ENCODE measurements at regions not wholly inside any gene's neighbourhood (a gene's known extent, or its start where the extent isn't known, plus 50 kb on each side); places are given as distances from the start of the nearest gene placed in this dataset.

DNA sequence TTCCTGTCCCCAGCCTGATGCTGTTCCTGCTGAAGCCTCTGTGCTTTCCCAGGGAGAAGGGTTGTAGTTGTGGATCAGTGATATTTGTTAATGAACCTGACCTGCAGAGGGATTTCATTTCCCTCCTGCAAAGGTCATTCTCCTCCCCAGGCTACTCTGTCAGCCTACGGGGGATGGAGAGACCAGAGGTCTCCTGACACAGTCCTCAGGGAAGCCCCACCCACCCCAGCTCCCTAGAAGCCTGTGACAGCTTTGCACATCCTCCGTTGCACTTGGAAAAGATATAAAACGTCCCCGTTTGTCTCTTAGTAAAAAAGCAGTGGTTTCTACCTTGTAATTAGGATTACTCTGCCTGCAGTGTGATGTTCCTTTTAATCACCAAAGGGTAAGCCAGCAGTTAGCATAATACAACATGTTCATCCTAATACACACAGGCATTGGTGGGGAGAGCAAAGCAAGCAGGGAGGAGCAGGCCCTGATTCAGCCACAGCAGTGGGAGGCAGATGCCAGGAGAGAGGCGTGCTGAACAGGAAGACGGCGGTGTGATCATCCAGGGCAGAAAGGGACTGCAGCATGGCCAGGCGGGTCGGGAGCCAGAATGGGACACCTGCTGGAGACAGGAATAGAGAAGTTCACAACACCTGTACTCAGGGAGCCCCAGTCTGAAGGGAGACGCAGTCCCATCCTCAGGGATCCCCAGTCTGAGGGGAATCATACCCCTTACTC, 293.5 kb downstream of the LRFN2 start:
- TF ChIP-seq, protein P1, sequence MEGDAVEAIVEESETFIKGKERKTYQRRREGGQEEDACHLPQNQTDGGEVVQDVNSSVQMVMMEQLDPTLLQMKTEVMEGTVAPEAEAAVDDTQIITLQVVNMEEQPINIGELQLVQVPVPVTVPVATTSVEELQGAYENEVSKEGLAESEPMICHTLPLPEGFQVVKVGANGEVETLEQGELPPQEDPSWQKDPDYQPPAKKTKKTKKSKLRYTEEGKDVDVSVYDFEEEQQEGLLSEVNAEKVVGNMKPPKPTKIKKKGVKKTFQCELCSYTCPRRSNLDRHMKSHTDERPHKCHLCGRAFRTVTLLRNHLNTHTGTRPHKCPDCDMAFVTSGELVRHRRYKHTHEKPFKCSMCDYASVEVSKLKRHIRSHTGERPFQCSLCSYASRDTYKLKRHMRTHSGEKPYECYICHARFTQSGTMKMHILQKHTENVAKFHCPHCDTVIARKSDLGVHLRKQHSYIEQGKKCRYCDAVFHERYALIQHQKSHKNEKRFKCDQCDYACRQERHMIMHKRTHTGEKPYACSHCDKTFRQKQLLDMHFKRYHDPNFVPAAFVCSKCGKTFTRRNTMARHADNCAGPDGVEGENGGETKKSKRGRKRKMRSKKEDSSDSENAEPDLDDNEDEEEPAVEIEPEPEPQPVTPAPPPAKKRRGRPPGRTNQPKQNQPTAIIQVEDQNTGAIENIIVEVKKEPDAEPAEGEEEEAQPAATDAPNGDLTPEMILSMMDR (IDR thresholded peaks at IDR 0.05; ENCODE audit: low read depth, low read length) = no peak
- TF ChIP-seq POLR2A (IDR thresholded peaks at IDR 0.05; ENCODE audit: extremely low read depth, insufficient read length) (no peak), MYC (IDR thresholded peaks at IDR 0.05; ENCODE audit: low read depth, low read length) (no peak)
- TF ChIP-seq, protein P2, sequence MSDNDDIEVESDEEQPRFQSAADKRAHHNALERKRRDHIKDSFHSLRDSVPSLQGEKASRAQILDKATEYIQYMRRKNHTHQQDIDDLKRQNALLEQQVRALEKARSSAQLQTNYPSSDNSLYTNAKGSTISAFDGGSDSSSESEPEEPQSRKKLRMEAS (IDR thresholded peaks at IDR 0.05; ENCODE audit: low read depth, low read length) = no peak

Data from NB4 (cell line).